ENCODE measurements at regions not wholly inside any gene's neighbourhood (a gene's known extent, or its start where the extent isn't known, plus 50 kb on each side); places are given as distances from the start of the nearest gene placed in this dataset.
"Not testable (repeated sequence)": the region's sequence is repeated elsewhere in the genome, so short reads cannot be mapped to it uniquely, and the experiment has no call there.

GRCh38 chr7:126103582-126103981 is 1149.2 kb downstream of the GRM8 start:
- Histone ChIP-seq H3K27ac (no peak overlapping the region), H3K36me3 (no peaks in the 10 kb centered on the region), H3K4me1 (no peaks in the 10 kb centered on the region), H3K9me3 (replicated peaks) (no peaks in the 10 kb centered on the region), H3K4me3 (no peak overlapping the region), H3K27me3 (no peaks in the 10 kb centered on the region)
- no peak for DNase-seq

- Histone ChIP-seq H3K36me3 (no peaks in the 10 kb centered on the region), H3K4me3 (no peak overlapping the region), H3K27ac (no peak overlapping the region), H3K4me1 (no peaks in the 10 kb centered on the region), H3K27me3 (no peaks in the 10 kb centered on the region), H3K9me3 (replicated peaks) (no peaks in the 10 kb centered on the region)
- no peak for DNase-seq
These were observed 1153.4 kb upstream of the POT1 start for GRCh38 chr7:126083014-126083413.

- Histone ChIP-seq H3K4me1 (no peaks in the 10 kb centered on the region), H3K9me3 (replicated peaks) (no peaks in the 10 kb centered on the region), H3K4me3 (no peak overlapping the region), H3K36me3 (no peaks in the 10 kb centered on the region), H3K27me3 (no peaks in the 10 kb centered on the region), H3K27ac (no peak overlapping the region)
- DNase-seq, result no peak
These were observed 1150.0 kb upstream of the POT1 start for GRCh38 chr7:126079581-126079980.

- no peaks in the 10 kb centered on the region for H3K27me3 ChIP-seq
- H3K27ac ChIP-seq, result no peak overlapping the region
- no peaks in the 10 kb centered on the region for H3K36me3 ChIP-seq
- DNase-seq, result no peak
- no peaks in the 10 kb centered on the region for H3K4me1 ChIP-seq
- no peaks in the 10 kb centered on the region for H3K9me3 ChIP-seq (replicated peaks)
- H3K4me3 ChIP-seq, result no peak overlapping the region
These were observed 1149.5 kb upstream of the POT1 start for GRCh38 chr7:126079151-126079550.

GRCh38 chr7:126065766-126066165 is 1136.1 kb upstream of the POT1 start:
- DNase-seq, result no peak
- Histone ChIP-seq H3K36me3 (no peaks in the 10 kb centered on the region), H3K9me3 (replicated peaks) (no peaks in the 10 kb centered on the region), H3K4me3 (no peak overlapping the region), H3K27ac (no peak overlapping the region), H3K27me3 (no peaks in the 10 kb centered on the region), H3K4me1 (no peaks in the 10 kb centered on the region)

GRCh38 chr7:126057979-126058378 is 1128.4 kb upstream of the POT1 start:
- no peaks in the 10 kb centered on the region for H3K4me1 ChIP-seq
- no peak for DNase-seq

GRCh38 chr7:126056613-126057012 is 1127.0 kb upstream of the POT1 start:
- DNase-seq; H3K4me3 ChIP-seq; H3K27ac ChIP-seq; H3K36me3 ChIP-seq; H3K27me3 ChIP-seq; H3K4me1 ChIP-seq; H3K9me3 ChIP-seq (replicated peaks): not testable (repeated sequence)

More at GRCh38 chr7:126057979-126058378, 1128.4 kb upstream of the POT1 start:
- no peak overlapping the region for H3K27ac ChIP-seq
- no peaks in the 10 kb centered on the region for H3K27me3 ChIP-seq
- H3K4me3 ChIP-seq, result no peak overlapping the region
- H3K9me3 ChIP-seq (replicated peaks), result no peaks in the 10 kb centered on the region
- no peaks in the 10 kb centered on the region for H3K36me3 ChIP-seq

- H3K4me3 ChIP-seq, result no peak overlapping the region
- H3K27ac ChIP-seq, result no peak overlapping the region
- no peaks in the 10 kb centered on the region for H3K9me3 ChIP-seq (replicated peaks)
- no peaks in the 10 kb centered on the region for H3K27me3 ChIP-seq
- H3K4me1 ChIP-seq, result no peaks in the 10 kb centered on the region
- no peak for DNase-seq
- no peaks in the 10 kb centered on the region for H3K36me3 ChIP-seq
These were observed 1122.6 kb upstream of the POT1 start for GRCh38 chr7:126052229-126052628.

- H3K4me3 ChIP-seq, result no peak overlapping the region
- H3K27me3 ChIP-seq, result no peaks in the 10 kb centered on the region
- H3K27ac ChIP-seq, result no peak overlapping the region
- DNase-seq, result no peak
- H3K9me3 ChIP-seq (replicated peaks), result no peaks in the 10 kb centered on the region
- no peaks in the 10 kb centered on the region for H3K36me3 ChIP-seq
- peaks cover 3% of the 10 kb centered on the region; the same call in 1 of the 2 replicates for H3K4me1 ChIP-seq
These were observed 1115.0 kb upstream of the POT1 start for GRCh38 chr7:126044662-126045061.

- Histone ChIP-seq H3K4me1 (peaks cover 3% of the 10 kb centered on the region; the same call in 1 of the 2 replicates), H3K36me3 (no peaks in the 10 kb centered on the region), H3K4me3 (no peak overlapping the region), H3K27me3 (no peaks in the 10 kb centered on the region), H3K27ac (no peak overlapping the region), H3K9me3 (replicated peaks) (no peaks in the 10 kb centered on the region)
- DNase-seq, result no peak
These were observed 1111.8 kb upstream of the POT1 start for GRCh38 chr7:126041472-126041871.

GRCh38 chr7:126040114-126041045 is 1110.8 kb upstream of the POT1 start:
- Histone ChIP-seq H3K4me1 (peaks cover 3% of the 10 kb centered on the region; the same call in 1 of the 2 replicates), H3K4me3 (no peak overlapping the region), H3K36me3 (no peaks in the 10 kb centered on the region), H3K27ac (no peak overlapping the region), H3K27me3 (no peaks in the 10 kb centered on the region), H3K9me3 (replicated peaks) (no peaks in the 10 kb centered on the region)
- peak; percentile 53 to 67 for DNase-seq

- peak; percentile 15 to 54 for DNase-seq
- Histone ChIP-seq H3K36me3 (no peaks in the 10 kb centered on the region), H3K27me3 (no peaks in the 10 kb centered on the region)
These were observed 1096.9 kb upstream of the POT1 start for GRCh38 chr7:126026421-126027088.

GRCh38 chr7:126022452-126022851 is 1092.8 kb upstream of the POT1 start:
- Histone ChIP-seq H3K9me3 (replicated peaks) (no peaks in the 10 kb centered on the region; the same call in 1 of the 2 replicates), H3K4me1 (peaks cover 6% of the 10 kb centered on the region), H3K36me3 (no peaks in the 10 kb centered on the region), H3K4me3 (no peak overlapping the region), H3K27me3 (no peaks in the 10 kb centered on the region), H3K27ac (no peak overlapping the region)
- DNase-seq, result no peak

More at GRCh38 chr7:126026421-126027088, 1096.9 kb upstream of the POT1 start:
- H3K9me3 ChIP-seq (replicated peaks), result no peaks in the 10 kb centered on the region; the same call in 1 of the 2 replicates
- peaks cover 6% of the 10 kb centered on the region for H3K4me1 ChIP-seq
- H3K4me3 ChIP-seq, result no peak overlapping the region
- no peak overlapping the region for H3K27ac ChIP-seq

GRCh38 chr7:126016722-126017121 is 1087.1 kb upstream of the POT1 start:
- no peak overlapping the region for H3K27ac ChIP-seq
- H3K9me3 ChIP-seq (replicated peaks), result no peaks in the 10 kb centered on the region
- no peaks in the 10 kb centered on the region for H3K27me3 ChIP-seq
- H3K36me3 ChIP-seq, result no peaks in the 10 kb centered on the region
- no peaks in the 10 kb centered on the region for H3K4me1 ChIP-seq
- H3K4me3 ChIP-seq, result no peak overlapping the region
- DNase-seq, result no peak

- DNase-seq, result no peak
- Histone ChIP-seq H3K36me3 (no peaks in the 10 kb centered on the region), H3K4me3 (no peak overlapping the region), H3K27ac (no peak overlapping the region), H3K9me3 (replicated peaks) (no peaks in the 10 kb centered on the region), H3K27me3 (no peaks in the 10 kb centered on the region), H3K4me1 (no peaks in the 10 kb centered on the region)
These were observed 1075.4 kb upstream of the POT1 start for GRCh38 chr7:126005064-126005463.
